HL-60 (cell line): ENCODE measurements at regions not wholly inside any gene's neighbourhood (a gene's known extent, or its start where the extent isn't known, plus 50 kb on each side); places are given as distances from the start of the nearest gene placed in this dataset.

Source experiments
- CTCF ChIP-seq: IDR thresholded peaks from one replicate; pipeline ENCODE4 v1.5.1; 2011; ENCODE audit warnings: low read length, control low read depth, inconsistent platforms; ENCODE audit not compliant: insufficient read depth
- GABPA ChIP-seq: IDR thresholded peaks from 2 replicates; pipeline ENCODE4 v1.6.1; 2012; ENCODE audit warnings: low read depth
- POLR2AphosphoS5 ChIP-seq: IDR thresholded peaks from 2 replicates; pipeline ENCODE4 v1.6.1; 2012; ENCODE audit warnings: low read depth
- REST ChIP-seq: IDR thresholded peaks from 2 replicates; pipeline ENCODE4 v1.6.1; 2012; ENCODE audit warnings: low read depth; ENCODE audit not compliant: insufficient replicate concordance

- TF ChIP-seq CTCF (no peak), POLR2AphosphoS5 (no peak), GABPA (no peak), REST (no peak)
Observed at GRCh38 chr1:114341299-114341698, 169.7 kb downstream of the TRIM33 start.
